HepG2 (cell line): ENCODE measurements at regions not wholly inside any gene's neighbourhood (a gene's known extent, or its start where the extent isn't known, plus 50 kb on each side); places are given as distances from the start of the nearest gene placed in this dataset.

Experiments used
- ATF7 ChIP-seq, 2 experiments: fragments of 450-650 bp in 1 of 2; sonication (generic) in 1 of 2; formaldehyde crosslinking in 1 of 2; IDR thresholded peaks; 2 replicates each; pipeline versions ENCODE4 v1.4.0 to v1.6.1; 2016 to 2020; ENCODE audit warnings: antibody characterized with exemption in 1 of 2, mild to moderate bottlenecking in 1 of 2, missing genetic modification reagents in 1 of 2
- ATM ChIP-seq: fragments of 450-650 bp; IDR thresholded peaks from 2 replicates; pipeline ENCODE4 v1.7.1; 2017; ENCODE audit warnings: mild to moderate bottlenecking, borderline replicate concordance
- GLI4 ChIP-seq: sonication (generic); formaldehyde crosslinking; IDR thresholded peaks from 2 replicates; pipeline ENCODE4 v1.5.1; 2020; ENCODE audit warnings: missing genetic modification reagents, mild to moderate bottlenecking, moderate library complexity, borderline replicate concordance
- HMG20A ChIP-seq: IDR thresholded peaks from 2 replicates; pipeline ENCODE4 v1.6.1; 2016; ENCODE audit warnings: borderline replicate concordance
- IRF1 ChIP-seq: sonication (generic); formaldehyde crosslinking; IDR thresholded peaks from 2 replicates; pipeline ENCODE4 v1.4.0; 2020; ENCODE audit warnings: low read depth, mild to moderate bottlenecking, missing genetic modification reagents
- RORA ChIP-seq: sonication (generic); formaldehyde crosslinking; IDR thresholded peaks from 2 replicates; pipeline ENCODE4 v1.5.0; 2020; ENCODE audit warnings: mild to moderate bottlenecking, missing genetic modification reagents, moderate library complexity
- SMARCE1 ChIP-seq: fragments of 450-650 bp; IDR thresholded peaks from 2 replicates; pipeline ENCODE4 v1.6.1; 2017; ENCODE audit warnings: borderline replicate concordance
- ZBTB43 ChIP-seq: sonication (generic); formaldehyde crosslinking; conservative IDR thresholded peaks from 2 replicates; pipeline ENCODE4 v1.4.0; 2020; ENCODE audit warnings: missing genetic modification reagents
- ZNF609 ChIP-seq: sonication (generic); formaldehyde crosslinking; IDR thresholded peaks from 2 replicates; pipeline ENCODE4 v1.4.0; 2020; ENCODE audit warnings: mild to moderate bottlenecking, missing genetic modification reagents, borderline replicate concordance
- ZNF687 ChIP-seq: sonication (generic); formaldehyde crosslinking; IDR thresholded peaks from 2 replicates; pipeline ENCODE4 v1.5.1; 2020; ENCODE audit warnings: mild to moderate bottlenecking, missing genetic modification reagents, moderate library complexity
- ZNF691 ChIP-seq: sonication (generic); formaldehyde crosslinking; IDR thresholded peaks from 2 replicates; pipeline ENCODE4 v1.4.0; 2020; ENCODE audit warnings: missing genetic modification reagents, low read depth, mild to moderate bottlenecking, borderline replicate concordance
- ZNF749 ChIP-seq: sonication (generic); formaldehyde crosslinking; IDR thresholded peaks from 2 replicates; pipeline ENCODE4 v1.8.0; 2022; ENCODE audit warnings: mild to moderate bottlenecking, missing genetic modification reagents, moderate library complexity, borderline replicate concordance

GRCh38 chr13:20344836-20345490 is 112.8 kb upstream of the GJB6 start:
- TF ChIP-seq ZNF687 (CRISPR knock-in tag) (no peak), ZNF749 (no peak), ZNF691 (CRISPR knock-in tag) (no peak), ATM (no peak), ATF7 (IDR thresholded peaks at IDR 0.05) (no peak), ATF7 (CRISPR knock-in tag; IDR thresholded peaks at IDR 0.05) (no peak), ZNF609 (CRISPR knock-in tag) (no peak), ZBTB43 (no peak), RORA (no peak), HMG20A (CRISPR knock-in tag) (no peak), IRF1 (CRISPR knock-in tag) (no peak), SMARCE1 (no peak), GLI4 (CRISPR knock-in tag) (no peak)
